ENCODE measurements at regions not wholly inside any gene's neighbourhood (a gene's known extent, or its start where the extent isn't known, plus 50 kb on each side); places are given as distances from the start of the nearest gene placed in this dataset.

DNA sequence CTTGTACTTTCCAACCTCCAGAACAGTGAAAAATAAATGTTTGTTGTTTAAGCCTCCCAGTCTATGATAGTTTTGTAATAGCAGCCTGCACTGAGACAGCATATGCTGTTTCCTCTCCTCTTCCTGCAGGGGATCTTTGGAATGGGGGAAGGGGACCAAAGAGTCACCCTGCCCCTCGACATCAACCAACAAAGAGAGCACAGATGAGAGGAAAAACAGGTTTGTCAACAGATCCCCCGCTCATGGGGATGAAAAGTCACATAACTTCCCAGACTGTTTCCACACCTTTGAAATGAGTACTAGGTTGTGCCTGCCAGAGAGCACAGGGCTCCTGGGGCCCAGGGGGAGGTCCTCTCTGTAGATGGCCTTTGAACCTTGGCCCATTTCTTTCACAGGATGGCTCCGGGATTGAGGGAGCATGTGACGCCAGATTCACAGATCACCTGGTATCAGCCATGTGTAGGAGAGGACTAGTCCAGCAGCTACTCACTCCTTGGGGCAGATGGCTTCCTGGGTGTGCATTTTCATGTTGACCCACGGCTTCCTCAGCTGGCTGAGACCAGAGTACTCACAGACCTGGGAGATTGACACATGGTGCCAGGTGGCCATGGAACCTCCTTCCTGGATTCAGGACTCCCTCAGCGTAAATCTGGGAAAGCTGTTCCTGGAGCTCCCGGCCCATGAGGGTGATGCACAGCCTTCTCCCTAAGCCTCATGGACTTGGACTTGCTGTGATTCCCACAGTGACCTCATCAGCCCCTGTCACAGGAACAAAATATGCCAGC, 125.6 kb downstream of the CXCL12 start:
- no peaks in the 10 kb centered on the region for H4K20me1 ChIP-seq (ENCODE audit: insufficient read depth)
- no peak overlapping the region for H3K4me2 ChIP-seq (ENCODE audit: low read length)
- ChIA-PET RAD21 (ENCODE audit: low non-redundant PET in 1 of 2, low total read pairs in 2 of 2, uncharacterized antibody in 2 of 2, unreplicated experiment in 2 of 2) (no interaction called here), CTCF (no interaction called here), POLR2A (no interaction called here)
- TF ChIP-seq ZNF274 (IDR thresholded peaks at IDR 0.05; ENCODE audit: low read depth, low read length) (no peak), JUND (IDR thresholded peaks at IDR 0.05) (no peak), ELF1 (IDR thresholded peaks at IDR 0.05; ENCODE audit: borderline replicate concordance, low read depth) (no peak)
- TF ChIP-seq, protein P1, sequence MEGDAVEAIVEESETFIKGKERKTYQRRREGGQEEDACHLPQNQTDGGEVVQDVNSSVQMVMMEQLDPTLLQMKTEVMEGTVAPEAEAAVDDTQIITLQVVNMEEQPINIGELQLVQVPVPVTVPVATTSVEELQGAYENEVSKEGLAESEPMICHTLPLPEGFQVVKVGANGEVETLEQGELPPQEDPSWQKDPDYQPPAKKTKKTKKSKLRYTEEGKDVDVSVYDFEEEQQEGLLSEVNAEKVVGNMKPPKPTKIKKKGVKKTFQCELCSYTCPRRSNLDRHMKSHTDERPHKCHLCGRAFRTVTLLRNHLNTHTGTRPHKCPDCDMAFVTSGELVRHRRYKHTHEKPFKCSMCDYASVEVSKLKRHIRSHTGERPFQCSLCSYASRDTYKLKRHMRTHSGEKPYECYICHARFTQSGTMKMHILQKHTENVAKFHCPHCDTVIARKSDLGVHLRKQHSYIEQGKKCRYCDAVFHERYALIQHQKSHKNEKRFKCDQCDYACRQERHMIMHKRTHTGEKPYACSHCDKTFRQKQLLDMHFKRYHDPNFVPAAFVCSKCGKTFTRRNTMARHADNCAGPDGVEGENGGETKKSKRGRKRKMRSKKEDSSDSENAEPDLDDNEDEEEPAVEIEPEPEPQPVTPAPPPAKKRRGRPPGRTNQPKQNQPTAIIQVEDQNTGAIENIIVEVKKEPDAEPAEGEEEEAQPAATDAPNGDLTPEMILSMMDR (IDR thresholded peaks at IDR 0.05 in 2 of 3, conservative IDR thresholded peaks at IDR 0.05 in 1 of 3; ENCODE audit: borderline replicate concordance in 1 of 3, insufficient read depth in 1 of 3, low read depth in 2 of 3, low read length in 2 of 3) = no peak
- TF ChIP-seq, protein P2, sequence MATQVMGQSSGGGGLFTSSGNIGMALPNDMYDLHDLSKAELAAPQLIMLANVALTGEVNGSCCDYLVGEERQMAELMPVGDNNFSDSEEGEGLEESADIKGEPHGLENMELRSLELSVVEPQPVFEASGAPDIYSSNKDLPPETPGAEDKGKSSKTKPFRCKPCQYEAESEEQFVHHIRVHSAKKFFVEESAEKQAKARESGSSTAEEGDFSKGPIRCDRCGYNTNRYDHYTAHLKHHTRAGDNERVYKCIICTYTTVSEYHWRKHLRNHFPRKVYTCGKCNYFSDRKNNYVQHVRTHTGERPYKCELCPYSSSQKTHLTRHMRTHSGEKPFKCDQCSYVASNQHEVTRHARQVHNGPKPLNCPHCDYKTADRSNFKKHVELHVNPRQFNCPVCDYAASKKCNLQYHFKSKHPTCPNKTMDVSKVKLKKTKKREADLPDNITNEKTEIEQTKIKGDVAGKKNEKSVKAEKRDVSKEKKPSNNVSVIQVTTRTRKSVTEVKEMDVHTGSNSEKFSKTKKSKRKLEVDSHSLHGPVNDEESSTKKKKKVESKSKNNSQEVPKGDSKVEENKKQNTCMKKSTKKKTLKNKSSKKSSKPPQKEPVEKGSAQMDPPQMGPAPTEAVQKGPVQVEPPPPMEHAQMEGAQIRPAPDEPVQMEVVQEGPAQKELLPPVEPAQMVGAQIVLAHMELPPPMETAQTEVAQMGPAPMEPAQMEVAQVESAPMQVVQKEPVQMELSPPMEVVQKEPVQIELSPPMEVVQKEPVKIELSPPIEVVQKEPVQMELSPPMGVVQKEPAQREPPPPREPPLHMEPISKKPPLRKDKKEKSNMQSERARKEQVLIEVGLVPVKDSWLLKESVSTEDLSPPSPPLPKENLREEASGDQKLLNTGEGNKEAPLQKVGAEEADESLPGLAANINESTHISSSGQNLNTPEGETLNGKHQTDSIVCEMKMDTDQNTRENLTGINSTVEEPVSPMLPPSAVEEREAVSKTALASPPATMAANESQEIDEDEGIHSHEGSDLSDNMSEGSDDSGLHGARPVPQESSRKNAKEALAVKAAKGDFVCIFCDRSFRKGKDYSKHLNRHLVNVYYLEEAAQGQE (IDR thresholded peaks at IDR 0.05; ENCODE audit: low read depth) = no peak
- TF ChIP-seq, protein P3, sequence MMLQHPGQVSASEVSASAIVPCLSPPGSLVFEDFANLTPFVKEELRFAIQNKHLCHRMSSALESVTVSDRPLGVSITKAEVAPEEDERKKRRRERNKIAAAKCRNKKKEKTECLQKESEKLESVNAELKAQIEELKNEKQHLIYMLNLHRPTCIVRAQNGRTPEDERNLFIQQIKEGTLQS (IDR thresholded peaks at IDR 0.05) = no peak
- H3K27me3 ChIP-seq (ENCODE audit: insufficient read depth, low read length) = 0 out of 2 replicates have a peak, but pooled peaks cover 5% of the 10 kb centered on the region
- H3K27ac ChIP-seq (ENCODE audit: low read depth, low read length) = no peak overlapping the region
- H3K79me2 ChIP-seq (ENCODE audit: insufficient read depth, low read length) = no peaks in the 10 kb centered on the region
- intact Hi-C loops (cut with micrococcal nuclease) = no loop called here
- no peaks in the 10 kb centered on the region; a peak in 1 of 4 replicates for H3K4me1 ChIP-seq (ENCODE audit: control insufficient read depth in 1 of 2, insufficient read depth in 2 of 2, low read length in 2 of 2)
- no TSS peak for BruUV-seq (replicated peaks)
- DNase-seq (ENCODE audit: low read depth, low spot score) (no peak), ATAC-seq (no peak)
- H2AFZ ChIP-seq (ENCODE audit: low read depth, low read length, poor library complexity, severe bottlenecking) = no peak overlapping the region
- H3K36me3 ChIP-seq (ENCODE audit: control insufficient read depth in 1 of 2, insufficient read depth in 2 of 2, low read length in 2 of 2) = no peaks in the 10 kb centered on the region
- H3K9ac ChIP-seq (ENCODE audit: low read length) = no peak overlapping the region
- no peaks in the 10 kb centered on the region for H3K9me2 ChIP-seq (ENCODE audit: insufficient read depth)
- no peaks in the 10 kb centered on the region for H3K9me3 ChIP-seq (ENCODE audit: control insufficient read depth in 1 of 2, insufficient read depth in 1 of 2, low read depth in 1 of 2, low read length in 2 of 2)
- H3K4me3 ChIP-seq (replicated peaks in 1 of 2; ENCODE audit: low read depth in 1 of 2, low read length in 2 of 2) = no peak overlapping the region

Measured in HCT116 (cell line).